ENCODE measurements at regions not wholly inside any gene's neighbourhood (a gene's known extent, or its start where the extent isn't known, plus 50 kb on each side); places are given as distances from the start of the nearest gene placed in this dataset.

- in situ Hi-C loops (cut with HindIII; ENCODE audit: low pct_unique_long_range_greater_than_20kb, low sequenced_read_pairs): no loop called here
- CTCF ChIA-PET: no interaction called here
- Histone ChIP-seq H3K9me3 (ENCODE audit: control insufficient read depth, insufficient read depth, low read depth, low read length) (no peaks in the 10 kb centered on the region), H3K4me3 (ENCODE audit: low read depth in 2 of 2, low read length in 2 of 2) (no peak overlapping the region), H3K27ac (ENCODE audit: low read length) (no peak overlapping the region), H3K27me3 (ENCODE audit: control insufficient read depth, insufficient read depth, low read length) (no peaks in the 10 kb centered on the region), H3K36me3 (ENCODE audit: control insufficient read depth, insufficient read depth, low read length) (no peaks in the 10 kb centered on the region), H3K4me1 (ENCODE audit: control insufficient read depth, insufficient read depth, low read length) (no peaks in the 10 kb centered on the region)
- no peak for ATAC-seq
- DNase-seq (ENCODE audit: low read depth, low spot score): no peak
- POLR2A ChIA-PET: no interaction called here
- BruUV-seq (replicated peaks): no TSS peak
- TF ChIP-seq CTCF (IDR thresholded peaks at IDR 0.05): no peak
- TF ChIP-seq SIN3A (IDR thresholded peaks at IDR 0.05; ENCODE audit: borderline replicate concordance, insufficient read depth, low read depth, low read length): no peak
- TF ChIP-seq TCF7L2 (IDR thresholded peaks at IDR 0.05; ENCODE audit: low read depth, low read length): no peak
- TF ChIP-seq POLR2AphosphoS5 (IDR thresholded peaks at IDR 0.05; ENCODE audit: low read depth, low read length): no peak
- no peak for TF ChIP-seq REST (IDR thresholded peaks at IDR 0.05; ENCODE audit: insufficient read depth in 1 of 2, low read depth in 2 of 2, low read length in 1 of 2)
- intact Hi-C loops (cut with micrococcal nuclease; ENCODE audit: unreplicated experiment): no loop called here
These were observed 736.2 kb upstream of the GCFC2 start for GRCh38 chr2:76446872-76447271.

GRCh38 chr2:76445880-76446279, 735.2 kb upstream of the GCFC2 start:
- TF ChIP-seq SIN3A (IDR thresholded peaks at IDR 0.05; ENCODE audit: borderline replicate concordance, insufficient read depth, low read depth, low read length) (no peak), TCF7L2 (IDR thresholded peaks at IDR 0.05; ENCODE audit: low read depth, low read length) (no peak), REST (IDR thresholded peaks at IDR 0.05; ENCODE audit: insufficient read depth in 1 of 2, low read depth in 2 of 2, low read length in 1 of 2) (no peak), POLR2AphosphoS5 (IDR thresholded peaks at IDR 0.05; ENCODE audit: low read depth, low read length) (no peak), CTCF (IDR thresholded peaks at IDR 0.05) (no peak)
- DNase-seq (ENCODE audit: low read depth, low spot score): no peak
- in situ Hi-C loops (cut with HindIII; ENCODE audit: low pct_unique_long_range_greater_than_20kb, low sequenced_read_pairs): no loop called here
- Histone ChIP-seq H3K36me3 (ENCODE audit: control insufficient read depth, insufficient read depth, low read length) (no peaks in the 10 kb centered on the region), H3K4me3 (ENCODE audit: low read depth in 2 of 2, low read length in 2 of 2) (no peak overlapping the region), H3K27ac (ENCODE audit: low read length) (no peak overlapping the region), H3K27me3 (ENCODE audit: control insufficient read depth, insufficient read depth, low read length) (no peaks in the 10 kb centered on the region), H3K9me3 (ENCODE audit: control insufficient read depth, insufficient read depth, low read depth, low read length) (no peaks in the 10 kb centered on the region), H3K4me1 (ENCODE audit: control insufficient read depth, insufficient read depth, low read length) (no peaks in the 10 kb centered on the region)
- CTCF ChIA-PET: no interaction called here
- intact Hi-C loops (cut with micrococcal nuclease; ENCODE audit: unreplicated experiment): no loop called here
- POLR2A ChIA-PET: no interaction called here
- BruUV-seq (replicated peaks): no TSS peak
- ATAC-seq: no peak

All from Panc1 (cell line).